ENCODE measurements at regions not wholly inside any gene's neighbourhood (a gene's known extent, or its start where the extent isn't known, plus 50 kb on each side); places are given as distances from the start of the nearest gene placed in this dataset.

- H3K23ac ChIP-seq (ENCODE audit: low read length in 2 of 2): no peak overlapping the region
- 100% methylated on average over 1 of the region's 1 CpG for WGBS
Observed at GRCh38 chr4:116872308-116872707, 213.1 kb downstream of the TRAM1L1 start.

GRCh38 chr4:116870686-116871085, 214.7 kb downstream of the TRAM1L1 start:
- Histone ChIP-seq H3K14ac (ENCODE audit: low read length in 2 of 2) (no peak overlapping the region), H2BK15ac (ENCODE audit: low read depth, poor library complexity, severe bottlenecking) (no peak overlapping the region), H2AK5ac (ENCODE audit: low read length, severe bottlenecking) (no peak overlapping the region), H3K9me3 (ENCODE audit: control insufficient read depth, low read length) (no peaks in the 10 kb centered on the region), H3K4me2 (ENCODE audit: low read length, poor library complexity, severe bottlenecking) (no peak overlapping the region), H2AFZ (ENCODE audit: low read depth, low read length) (no peak overlapping the region), H3K4ac (ENCODE audit: low read depth in 1 of 2, low read length in 2 of 2) (peak overlapping the region in 1 of 2 experiments; percentile 35), H3K36me3 (ENCODE audit: control insufficient read depth in 1 of 2, insufficient read depth in 2 of 2, low read depth in 1 of 2, low read length in 2 of 2) (no peaks in the 10 kb centered on the region), H3K4me3 (ENCODE audit: insufficient read depth in 1 of 2, low read depth in 1 of 2, low read length in 2 of 2) (no peak overlapping the region), H4K91ac (ENCODE audit: low read length) (no peak overlapping the region), H4K8ac (ENCODE audit: low read length) (no peak overlapping the region), H3K27me3 (ENCODE audit: control insufficient read depth in 1 of 2, insufficient read depth in 1 of 2, low read length in 2 of 2) (no peaks in the 10 kb centered on the region), H2BK120ac (ENCODE audit: low read depth, low read length) (no peak overlapping the region), H3K18ac (ENCODE audit: low read depth in 1 of 2, low read length in 2 of 2) (no peak overlapping the region), H3K27ac (ENCODE audit: low read length, poor library complexity, severe bottlenecking) (no peak overlapping the region), H3K9ac (ENCODE audit: low read length) (no peak overlapping the region), H2BK12ac (ENCODE audit: low read length in 2 of 2) (no peak overlapping the region), H3K23ac (ENCODE audit: low read length in 2 of 2) (no peak overlapping the region), H3K4me1 (ENCODE audit: control insufficient read depth, insufficient read depth, low read depth, low read length) (no peaks in the 10 kb centered on the region), H3K79me1 (replicated peaks; ENCODE audit: low read length, poor library complexity, severe bottlenecking) (no peaks in the 10 kb centered on the region), H2BK5ac (ENCODE audit: low read depth, low read length, poor library complexity, severe bottlenecking) (no peak overlapping the region)
- DNase-seq: no peak
- WGBS: 0% methylated on average over 1 of the region's 3 CpGs

More at GRCh38 chr4:116872308-116872707, 213.1 kb downstream of the TRAM1L1 start:
- no peak overlapping the region for H3K4me3 ChIP-seq (ENCODE audit: insufficient read depth in 1 of 2, low read depth in 1 of 2, low read length in 2 of 2)
- H3K4me2 ChIP-seq (ENCODE audit: low read length, poor library complexity, severe bottlenecking): no peak overlapping the region
- H3K9me3 ChIP-seq (ENCODE audit: control insufficient read depth, low read length): no peaks in the 10 kb centered on the region
- no peak overlapping the region for H2BK12ac ChIP-seq (ENCODE audit: low read length in 2 of 2)
- no peak overlapping the region for H3K18ac ChIP-seq (ENCODE audit: low read depth in 1 of 2, low read length in 2 of 2)
- no peak overlapping the region for H2BK15ac ChIP-seq (ENCODE audit: low read depth, poor library complexity, severe bottlenecking)
- no peaks in the 10 kb centered on the region for H3K27me3 ChIP-seq (ENCODE audit: control insufficient read depth in 1 of 2, insufficient read depth in 1 of 2, low read length in 2 of 2)
- H2BK5ac ChIP-seq (ENCODE audit: low read depth, low read length, poor library complexity, severe bottlenecking): no peak overlapping the region
- no peak overlapping the region for H2AFZ ChIP-seq (ENCODE audit: low read depth, low read length)
- H2AK5ac ChIP-seq (ENCODE audit: low read length, severe bottlenecking): no peak overlapping the region
- no peak overlapping the region for H2BK120ac ChIP-seq (ENCODE audit: low read depth, low read length)
- no peaks in the 10 kb centered on the region for H3K36me3 ChIP-seq (ENCODE audit: control insufficient read depth in 1 of 2, insufficient read depth in 2 of 2, low read depth in 1 of 2, low read length in 2 of 2)
- no peak overlapping the region for H3K14ac ChIP-seq (ENCODE audit: low read length in 2 of 2)
- H3K27ac ChIP-seq (ENCODE audit: low read length, poor library complexity, severe bottlenecking): no peak overlapping the region
- DNase-seq: no peak
- H3K4me1 ChIP-seq (ENCODE audit: control insufficient read depth, insufficient read depth, low read depth, low read length): no peaks in the 10 kb centered on the region
- no peak overlapping the region for H4K91ac ChIP-seq (ENCODE audit: low read length)
- H3K79me1 ChIP-seq (replicated peaks; ENCODE audit: low read length, poor library complexity, severe bottlenecking): no peaks in the 10 kb centered on the region
- H3K4ac ChIP-seq (ENCODE audit: low read depth in 1 of 2, low read length in 2 of 2): no peak overlapping the region
- H4K8ac ChIP-seq (ENCODE audit: low read length): no peak overlapping the region
- no peak overlapping the region for H3K9ac ChIP-seq (ENCODE audit: low read length)

GRCh38 chr4:116866106-116866505, 219.3 kb downstream of the TRAM1L1 start:
- Histone ChIP-seq H3K4ac (ENCODE audit: low read depth in 1 of 2, low read length in 2 of 2) (no peak overlapping the region), H3K27ac (ENCODE audit: low read length, poor library complexity, severe bottlenecking) (no peak overlapping the region), H3K79me1 (replicated peaks; ENCODE audit: low read length, poor library complexity, severe bottlenecking) (no peaks in the 10 kb centered on the region), H4K91ac (ENCODE audit: low read length) (no peak overlapping the region), H3K23ac (ENCODE audit: low read length in 2 of 2) (no peak overlapping the region), H4K8ac (ENCODE audit: low read length) (no peak overlapping the region), H3K27me3 (ENCODE audit: control insufficient read depth in 1 of 2, insufficient read depth in 1 of 2, low read length in 2 of 2) (no peaks in the 10 kb centered on the region), H3K4me3 (ENCODE audit: insufficient read depth in 1 of 2, low read depth in 1 of 2, low read length in 2 of 2) (no peak overlapping the region), H2BK12ac (ENCODE audit: low read length in 2 of 2) (no peak overlapping the region), H3K18ac (ENCODE audit: low read depth in 1 of 2, low read length in 2 of 2) (no peak overlapping the region), H3K14ac (ENCODE audit: low read length in 2 of 2) (no peak overlapping the region), H2BK120ac (ENCODE audit: low read depth, low read length) (no peak overlapping the region), H3K4me1 (ENCODE audit: control insufficient read depth, insufficient read depth, low read depth, low read length) (no peaks in the 10 kb centered on the region), H2AFZ (ENCODE audit: low read depth, low read length) (no peak overlapping the region), H3K9ac (ENCODE audit: low read length) (no peak overlapping the region), H3K36me3 (ENCODE audit: control insufficient read depth in 1 of 2, insufficient read depth in 2 of 2, low read depth in 1 of 2, low read length in 2 of 2) (no peaks in the 10 kb centered on the region), H2AK5ac (ENCODE audit: low read length, severe bottlenecking) (no peak overlapping the region), H2BK5ac (ENCODE audit: low read depth, low read length, poor library complexity, severe bottlenecking) (no peak overlapping the region), H3K4me2 (ENCODE audit: low read length, poor library complexity, severe bottlenecking) (no peak overlapping the region), H2BK15ac (ENCODE audit: low read depth, poor library complexity, severe bottlenecking) (no peak overlapping the region), H3K9me3 (ENCODE audit: control insufficient read depth, low read length) (no peaks in the 10 kb centered on the region)
- WGBS: 97% methylated on average over 2 of the region's 2 CpGs
- no peak for DNase-seq

GRCh38 chr4:116862592-116862991, 222.8 kb downstream of the TRAM1L1 start:
- Histone ChIP-seq H2BK120ac (ENCODE audit: low read depth, low read length) (no peak overlapping the region), H2BK5ac (ENCODE audit: low read depth, low read length, poor library complexity, severe bottlenecking) (no peak overlapping the region), H3K9ac (ENCODE audit: low read length) (no peak overlapping the region), H3K4ac (ENCODE audit: low read depth in 1 of 2, low read length in 2 of 2) (no peak overlapping the region), H3K18ac (ENCODE audit: low read depth in 1 of 2, low read length in 2 of 2) (no peak overlapping the region), H3K14ac (ENCODE audit: low read length in 2 of 2) (no peak overlapping the region), H2AK5ac (ENCODE audit: low read length, severe bottlenecking) (no peak overlapping the region), H3K23ac (ENCODE audit: low read length in 2 of 2) (no peak overlapping the region), H4K8ac (ENCODE audit: low read length) (no peak overlapping the region), H3K9me3 (ENCODE audit: control insufficient read depth, low read length) (no peaks in the 10 kb centered on the region), H3K4me1 (ENCODE audit: control insufficient read depth, insufficient read depth, low read depth, low read length) (no peaks in the 10 kb centered on the region), H4K91ac (ENCODE audit: low read length) (no peak overlapping the region), H2BK12ac (ENCODE audit: low read length in 2 of 2) (no peak overlapping the region), H2AFZ (ENCODE audit: low read depth, low read length) (no peak overlapping the region), H2BK15ac (ENCODE audit: low read depth, poor library complexity, severe bottlenecking) (no peak overlapping the region), H3K4me3 (ENCODE audit: insufficient read depth in 1 of 2, low read depth in 1 of 2, low read length in 2 of 2) (no peak overlapping the region), H3K79me1 (replicated peaks; ENCODE audit: low read length, poor library complexity, severe bottlenecking) (no peaks in the 10 kb centered on the region), H3K4me2 (ENCODE audit: low read length, poor library complexity, severe bottlenecking) (no peak overlapping the region), H3K36me3 (ENCODE audit: control insufficient read depth in 1 of 2, insufficient read depth in 2 of 2, low read depth in 1 of 2, low read length in 2 of 2) (no peaks in the 10 kb centered on the region), H3K27ac (ENCODE audit: low read length, poor library complexity, severe bottlenecking) (no peak overlapping the region), H3K27me3 (ENCODE audit: control insufficient read depth in 1 of 2, insufficient read depth in 1 of 2, low read length in 2 of 2) (no peaks in the 10 kb centered on the region)
- no peak for DNase-seq
- WGBS: 100% methylated on average over 1 of the region's 1 CpG
